ENCODE measurements at regions not wholly inside any gene's neighbourhood (a gene's known extent, or its start where the extent isn't known, plus 50 kb on each side); places are given as distances from the start of the nearest gene placed in this dataset.

- no peak for DNase-seq (ENCODE audit: low spot score in 2 of 2)
- Histone ChIP-seq H3K36me3 (no peaks in the 10 kb centered on the region), H3K4me3 (no peak overlapping the region), H3K4me1 (no peaks in the 10 kb centered on the region), H3K27me3 (no peaks in the 10 kb centered on the region), H3K27ac (no peak overlapping the region), H3K9me3 (no peaks in the 10 kb centered on the region)
- TF ChIP-seq POLR2A (IDR thresholded peaks at IDR 0.05) (no peak), CTCF (IDR thresholded peaks at IDR 0.05) (no peak), POLR2AphosphoS5 (IDR thresholded peaks at IDR 0.05) (no peak), EP300 (IDR thresholded peaks at IDR 0.05) (no peak)
- 97% methylated on average over 12 of the region's 16 CpGs for WGBS
These were observed 196.7 kb upstream of the TBC1D5 start for GRCh38 chr3:17939157-17939556.

- 88% methylated on average over 3 of the region's 3 CpGs for WGBS
- Histone ChIP-seq H3K27me3 (no peaks in the 10 kb centered on the region), H3K4me3 (no peak overlapping the region), H3K4me1 (no peaks in the 10 kb centered on the region), H3K27ac (no peak overlapping the region), H3K36me3 (no peaks in the 10 kb centered on the region), H3K9me3 (no peaks in the 10 kb centered on the region)
- TF ChIP-seq CTCF (IDR thresholded peaks at IDR 0.05) (no peak), EP300 (IDR thresholded peaks at IDR 0.05) (no peak), POLR2A (IDR thresholded peaks at IDR 0.05) (no peak), POLR2AphosphoS5 (IDR thresholded peaks at IDR 0.05) (no peak)
- no peak for DNase-seq (ENCODE audit: low spot score in 2 of 2)
These were observed 195.9 kb upstream of the TBC1D5 start for GRCh38 chr3:17938313-17938712.

GRCh38 chr3:17936736-17937480, 194.5 kb upstream of the TBC1D5 start:
- Histone ChIP-seq H3K27me3 (no peaks in the 10 kb centered on the region), H3K9me3 (no peaks in the 10 kb centered on the region), H3K4me1 (no peaks in the 10 kb centered on the region), H3K27ac (no peak overlapping the region), H3K36me3 (no peaks in the 10 kb centered on the region), H3K4me3 (no peak overlapping the region)
- DNase-seq (ENCODE audit: low spot score in 2 of 2), result no peak
- no peak for TF ChIP-seq CTCF (IDR thresholded peaks at IDR 0.05)
- TF ChIP-seq POLR2A (IDR thresholded peaks at IDR 0.05), result no peak
- TF ChIP-seq POLR2AphosphoS5 (IDR thresholded peaks at IDR 0.05), result no peak
- TF ChIP-seq EP300 (IDR thresholded peaks at IDR 0.05), result no peak
- WGBS, result 71% methylated on average over 6 of the region's 6 CpGs

GRCh38 chr3:17935222-17935621, 192.8 kb upstream of the TBC1D5 start:
- H3K27ac ChIP-seq, result no peak overlapping the region
- 29% methylated on average over 4 of the region's 4 CpGs for WGBS
- no peaks in the 10 kb centered on the region for H3K4me1 ChIP-seq
- DNase-seq (ENCODE audit: low spot score in 2 of 2), result no peak
- no peaks in the 10 kb centered on the region for H3K9me3 ChIP-seq
- H3K4me3 ChIP-seq, result no peak overlapping the region
- no peaks in the 10 kb centered on the region for H3K27me3 ChIP-seq
- no peak for TF ChIP-seq POLR2AphosphoS5 (IDR thresholded peaks at IDR 0.05)
- no peak for TF ChIP-seq EP300 (IDR thresholded peaks at IDR 0.05)
- TF ChIP-seq POLR2A (IDR thresholded peaks at IDR 0.05), result no peak
- TF ChIP-seq CTCF (IDR thresholded peaks at IDR 0.05), result no peak
- H3K36me3 ChIP-seq, result no peaks in the 10 kb centered on the region

- Histone ChIP-seq H3K27me3 (no peaks in the 10 kb centered on the region), H3K4me1 (no peaks in the 10 kb centered on the region), H3K9me3 (no peaks in the 10 kb centered on the region), H3K4me3 (no peak overlapping the region), H3K27ac (no peak overlapping the region), H3K36me3 (no peaks in the 10 kb centered on the region)
- no peak for DNase-seq (ENCODE audit: low spot score in 2 of 2)
- no peak for TF ChIP-seq POLR2A (IDR thresholded peaks at IDR 0.05)
- TF ChIP-seq EP300 (IDR thresholded peaks at IDR 0.05), result no peak
- no peak for TF ChIP-seq CTCF (IDR thresholded peaks at IDR 0.05)
- TF ChIP-seq POLR2AphosphoS5 (IDR thresholded peaks at IDR 0.05), result no peak
- WGBS, result 88% methylated on average over 2 of the region's 2 CpGs
These were observed 189.8 kb upstream of the TBC1D5 start for GRCh38 chr3:17932136-17932771.

All from suprapubic skin (tissue), 4 donors.